Daoy (cell line): ENCODE measurements at regions not wholly inside any gene's neighbourhood (a gene's known extent, or its start where the extent isn't known, plus 50 kb on each side); places are given as distances from the start of the nearest gene placed in this dataset.
"Not testable (repeated sequence)": the region's sequence is repeated elsewhere in the genome, so short reads cannot be mapped to it uniquely, and the experiment has no call there.

Experiments
- DNase-seq: peaks from one replicate; pipeline ENCODE4 v3.0.0-alpha.2; 2015; ENCODE audit warnings: low read depth

DNA sequence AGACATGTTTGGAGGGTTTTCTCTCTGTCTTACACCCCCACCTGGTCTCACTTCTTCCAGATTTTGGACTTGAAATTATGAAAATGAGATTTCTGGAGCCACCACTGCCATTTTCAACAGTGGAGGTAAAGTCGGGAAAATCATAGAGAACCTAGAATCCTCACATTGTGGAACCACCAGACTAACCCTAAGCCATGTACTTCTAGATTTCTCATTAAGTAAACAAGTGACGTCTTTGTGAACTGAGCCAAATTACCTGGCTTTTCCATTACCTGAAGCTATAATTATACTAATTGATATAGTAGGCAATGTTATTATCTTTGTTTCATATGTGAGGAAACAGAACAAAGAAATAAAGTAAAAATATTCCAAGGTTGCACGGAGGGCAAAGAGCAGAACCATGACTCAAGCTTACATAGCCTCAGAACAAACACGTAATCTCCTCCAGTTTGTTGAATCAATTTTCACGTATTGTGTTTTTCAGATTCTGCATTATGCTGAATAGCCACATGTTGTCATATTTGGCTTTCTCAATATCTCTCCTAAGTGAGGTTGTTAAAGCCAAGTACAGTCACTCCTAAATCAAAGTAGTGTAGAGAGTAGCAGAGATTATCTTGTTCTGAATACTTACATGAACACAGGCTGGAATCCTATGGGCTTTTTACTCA lies 101.3 kb upstream of the CMC1 start:
- DNase-seq: no peak

- no peak for DNase-seq
These were observed 100.8 kb upstream of the CMC1 start for GRCh38 chr3:28140664-28141063.

DNA sequence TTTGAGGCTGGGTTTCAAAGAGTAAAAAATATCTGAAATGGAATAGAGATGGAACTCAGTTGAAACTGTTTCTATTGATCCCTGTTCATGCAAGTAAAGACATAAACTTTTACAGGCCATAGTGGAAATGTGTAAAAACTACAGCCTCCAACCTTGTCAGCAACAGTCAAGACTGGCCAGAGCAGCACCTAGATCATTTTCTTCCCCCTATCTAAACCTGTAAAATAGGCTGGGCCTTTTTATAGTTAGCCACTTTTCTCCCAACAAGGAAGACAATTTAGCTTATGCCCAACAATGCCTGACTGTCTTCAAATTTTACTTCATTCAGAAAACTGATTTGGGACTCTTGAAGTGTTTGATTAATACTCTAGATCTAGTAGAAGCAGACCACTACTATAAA lies 91.5 kb upstream of the CMC1 start:
- DNase-seq: no peak

GRCh38 chr3:28150465-28151206 lies 90.8 kb upstream of the CMC1 start:
- DNase-seq: no peak

DNA sequence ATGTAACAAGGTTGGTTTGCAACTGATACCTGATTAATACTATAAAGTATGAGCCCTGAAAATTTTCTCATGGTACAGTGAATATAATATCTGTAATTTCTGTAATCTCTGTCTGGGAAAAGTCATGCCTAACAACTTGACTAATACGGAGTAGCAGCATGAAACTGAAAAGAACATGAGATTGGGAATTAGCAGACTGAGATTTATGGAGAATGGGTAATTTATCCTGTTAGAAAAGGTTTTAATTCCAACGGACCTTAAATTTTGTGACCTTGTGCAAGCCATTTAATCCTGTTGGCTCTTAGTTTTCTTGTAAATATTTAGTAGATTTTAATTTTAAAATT lies 90.2 kb upstream of the CMC1 start:
- DNase-seq: no peak

DNA sequence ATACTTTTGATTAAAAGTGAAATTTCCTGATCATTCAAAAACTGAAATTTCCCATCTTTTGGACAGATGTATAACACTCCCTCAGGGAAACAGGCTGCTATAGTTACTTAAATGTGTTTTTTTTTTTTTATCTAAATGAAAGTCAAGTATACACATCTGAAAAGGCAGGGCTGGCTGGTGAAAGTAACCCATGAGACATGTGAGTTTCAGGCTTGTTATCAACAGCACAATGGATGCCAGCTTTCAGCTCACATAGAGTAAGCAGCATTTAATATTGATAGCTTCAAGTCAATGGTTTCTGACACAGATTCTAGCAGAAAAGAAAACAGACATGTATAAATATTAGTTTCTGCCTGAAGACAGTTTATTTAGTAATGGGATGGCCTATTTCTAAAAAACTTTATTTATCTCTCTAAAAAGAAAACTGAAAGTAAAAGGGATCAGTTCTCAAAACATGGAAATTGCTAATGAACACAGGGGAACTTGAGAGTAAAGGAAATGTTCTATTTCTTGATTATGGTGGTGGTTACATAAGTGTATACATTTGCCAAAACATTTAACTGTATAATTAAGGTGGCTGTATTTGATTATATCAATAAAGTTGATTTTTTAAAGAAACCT lies 89.7 kb upstream of the CMC1 start:
- no peak for DNase-seq

DNA sequence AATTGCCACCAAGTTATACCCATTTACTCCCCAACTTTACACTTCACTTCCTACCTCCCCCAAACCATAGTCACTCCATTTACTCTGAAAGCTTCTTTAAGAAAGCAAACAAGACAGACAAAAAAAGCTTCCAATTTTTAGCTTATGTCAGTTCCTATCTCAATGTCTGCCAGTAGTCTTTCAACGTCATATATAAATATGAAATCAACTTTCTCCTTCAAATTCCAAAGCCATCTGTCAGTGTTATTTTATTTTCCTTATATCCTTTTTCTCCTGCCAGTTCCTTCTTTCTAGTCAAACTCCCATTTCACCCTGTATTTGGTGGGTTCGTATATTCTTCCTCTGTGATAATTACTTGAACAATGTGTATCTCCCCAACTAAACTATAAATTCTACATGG lies 85.8 kb upstream of the CMC1 start:
- DNase-seq: no peak

- not testable (repeated sequence) for DNase-seq
These were observed 84.8 kb upstream of the CMC1 start for GRCh38 chr3:28156599-28156998.

- no peak for DNase-seq
These were observed 69.5 kb upstream of the CMC1 start for GRCh38 chr3:28171962-28172361.

DNA sequence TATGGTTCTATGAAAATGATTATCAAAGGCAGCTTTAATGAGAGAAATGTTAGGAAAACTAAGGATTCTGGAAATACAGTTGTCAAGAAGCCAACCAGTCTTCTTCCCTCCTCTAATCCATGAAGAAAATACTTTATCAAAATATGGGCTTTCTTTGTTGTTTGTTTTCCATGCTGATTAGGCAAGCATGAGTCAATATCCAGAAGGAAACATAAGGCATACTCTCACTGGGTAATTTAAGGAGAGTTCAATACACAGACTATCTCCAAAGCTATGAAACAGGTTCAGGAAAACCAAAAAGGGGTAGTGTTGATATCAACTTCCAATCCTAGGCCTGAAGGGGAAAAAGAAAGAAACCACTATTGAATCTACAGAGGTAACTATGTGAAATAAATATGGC lies 68.7 kb upstream of the CMC1 start:
- no peak for DNase-seq

- no peak for DNase-seq
These were observed 67.6 kb upstream of the CMC1 start for GRCh38 chr3:28173836-28174235.

DNA sequence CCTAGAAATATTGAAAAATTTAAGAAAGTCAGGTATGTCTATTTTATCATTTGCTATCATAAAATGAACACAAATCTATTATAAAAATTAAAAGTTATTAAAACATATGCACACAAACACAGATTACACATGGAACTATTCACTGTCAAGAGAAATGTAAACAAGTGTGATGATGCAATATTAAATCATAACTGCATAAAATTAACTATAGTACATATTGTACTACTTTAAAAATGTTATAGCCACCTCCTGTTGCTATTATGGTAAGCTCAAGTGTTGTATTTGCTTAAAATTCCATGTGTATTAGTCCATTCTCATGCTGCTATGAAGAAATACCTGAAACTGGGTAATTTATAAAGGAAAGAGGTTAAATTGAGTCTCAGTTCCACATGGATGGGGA lies 54.7 kb upstream of the CMC1 start:
- no peak for DNase-seq

- no peak for DNase-seq
These were observed 52.7 kb upstream of the CMC1 start for GRCh38 chr3:28188686-28189085.

DNA sequence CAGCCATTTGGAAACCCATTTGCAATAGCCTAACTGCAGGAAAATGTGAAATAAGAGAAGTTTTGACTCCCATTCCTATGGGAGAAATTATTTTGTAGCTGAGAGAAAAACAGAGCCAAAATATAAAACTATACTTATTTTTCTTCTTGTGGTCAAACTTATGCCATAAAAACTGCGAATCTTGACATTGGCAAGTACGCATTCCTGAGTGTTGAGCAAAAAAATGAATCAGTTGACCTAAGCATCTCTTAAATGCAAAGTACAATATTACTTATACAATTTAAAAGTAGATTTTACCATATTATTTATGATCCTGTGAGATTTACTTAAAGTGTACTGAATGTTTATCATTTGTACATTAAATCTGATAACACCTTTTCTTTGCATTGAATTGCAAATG lies 50.1 kb upstream of the CMC1 start:
- DNase-seq: no peak
